ENCODE measurements at regions not wholly inside any gene's neighbourhood (a gene's known extent, or its start where the extent isn't known, plus 50 kb on each side); places are given as distances from the start of the nearest gene placed in this dataset.

GRCh38 chr7:13159467-13160184 is 472.2 kb downstream of the ARL4A start:
- TF ChIP-seq RAD21 (IDR thresholded peaks at IDR 0.05) (no peak), CTCF (IDR thresholded peaks at IDR 0.05; ENCODE audit: low read depth, low read length, missing input control) (no peak), MAX (IDR thresholded peaks at IDR 0.05) (no peak), JUND (IDR thresholded peaks at IDR 0.05) (no peak), TAF1 (conservative IDR thresholded peaks at IDR 0.05) (no peak), HNF4G (IDR thresholded peaks at IDR 0.05) (no peak), ATF3 (IDR thresholded peaks at IDR 0.05) (no peak), NR2F2 (IDR thresholded peaks at IDR 0.05) (no peak), SP1 (IDR thresholded peaks at IDR 0.05) (no peak), ZBTB33 (IDR thresholded peaks at IDR 0.05) (no peak)

All from liver (tissue), 3 donors.